Lung (tissue), 11 donors: ENCODE measurements at regions not wholly inside any gene's neighbourhood (a gene's known extent, or its start where the extent isn't known, plus 50 kb on each side); places are given as distances from the start of the nearest gene placed in this dataset.

Experiments used
- ATAC-seq: fragments of 200-7000 bp; cut with Tn5 transposase; one replicate; pipeline ENCODE4 v1.9.1; 2020; ENCODE audit warnings: moderate number of reproducible peaks; ENCODE audit not compliant: insufficient read depth, low FRiP score
- DNase-seq, 3 donors: peaks; one replicate each; pipeline ENCODE4 v3.0.0-alpha.2; 2013 to 2017
- H3K27ac ChIP-seq, 2 donors: one replicate each; pipeline ENCODE4 v1.5.1; 2013; ENCODE audit warnings: mild to moderate bottlenecking in 2 of 2, moderate library complexity in 2 of 2, control low read depth in 1 of 2, inconsistent platforms in 1 of 2, low read depth in 1 of 2, low read length in 1 of 2
- H3K27me3 ChIP-seq, 3 donors: one replicate each; pipeline ENCODE4 v1.5.1; 2013; ENCODE audit warnings: low read length in 2 of 3; ENCODE audit not compliant: control insufficient read depth in 3 of 3, insufficient read depth in 3 of 3
- H3K36me3 ChIP-seq, 4 donors: one replicate each; pipeline ENCODE4 v1.5.1; 2013; ENCODE audit warnings: low read length in 4 of 4, mild to moderate bottlenecking in 1 of 4, moderate library complexity in 1 of 4; ENCODE audit not compliant: control insufficient read depth in 4 of 4, insufficient read depth in 4 of 4
- H3K4me1 ChIP-seq, 5 donors: one replicate each; pipeline ENCODE4 v1.5.1; 2013; ENCODE audit warnings: low read length in 5 of 5, mild to moderate bottlenecking in 2 of 5, moderate library complexity in 1 of 5; ENCODE audit not compliant: control insufficient read depth in 5 of 5, insufficient read depth in 5 of 5
- H3K4me3 ChIP-seq: one replicate; pipeline ENCODE4 v1.5.1; 2013; ENCODE audit warnings: mild to moderate bottlenecking, control low read depth, moderate library complexity
- H3K9ac ChIP-seq, 2 donors: one replicate each; pipeline ENCODE4 v1.5.1; 2013; ENCODE audit warnings: low read length in 2 of 2, control low read depth in 1 of 2; ENCODE audit not compliant: insufficient read depth in 1 of 2
- H3K9me3 ChIP-seq, 4 donors: one replicate each; pipeline ENCODE4 v1.5.1; 2013; ENCODE audit warnings: low read length in 3 of 4, mild to moderate bottlenecking in 1 of 4, moderate library complexity in 1 of 4; ENCODE audit not compliant: control insufficient read depth in 4 of 4, insufficient read depth in 3 of 4
- CTCF ChIP-seq: IDR thresholded peaks from 2 replicates; pipeline ENCODE4 v1.5.1; 2012; ENCODE audit warnings: mild to moderate bottlenecking; ENCODE audit errors: control extremely low read depth, extremely low read depth
- WGBS, 2 donors: extraction: QIAGEN DNeasy Blood & Tissue Kit; methylation state at CpG; one replicate each; pipeline ENCODE4 v1.1.7; 2013; 5-methylcytosine and 5-hydroxymethylcytosine counted together
- donor health status: control.
- donor health status: control.
- donor health status: Bipolar disorder and iron deficiency.
- donor health status: healthy.
- donor health status: DM: yes; HTN: yes; CAD: no.

- Histone ChIP-seq H3K27me3 (no peaks in the 10 kb centered on the region), H3K36me3 (no peaks in the 10 kb centered on the region), H3K4me3 (no peak overlapping the region), H3K9me3 (peaks cover 0 to 2% (median 0%) of the 10 kb centered on the region in 4 donors), H3K4me1 (peaks cover 0 to 3% (median 0%) of the 10 kb centered on the region in 5 donors), H3K9ac (no peak overlapping the region), H3K27ac (no peak overlapping the region)
- TF ChIP-seq CTCF, result no peak
- 70 to 71% methylated on average over 7 of the region's 7 CpGs for WGBS, 2 donors
- no peak for DNase-seq
- no peak for ATAC-seq
Observed at GRCh38 chr2:58906081-58906645, 665.0 kb upstream of the FANCL start.

- no peak overlapping the region for H3K4me3 ChIP-seq
- DNase-seq, result no peak
- no peak for ATAC-seq
- H3K27me3 ChIP-seq, result no peaks in the 10 kb centered on the region
- H3K27ac ChIP-seq, result no peak overlapping the region
- peaks cover 0 to 5% (median 0%) of the 10 kb centered on the region in 4 donors for H3K9me3 ChIP-seq
- no peaks in the 10 kb centered on the region for H3K36me3 ChIP-seq
- no peak for TF ChIP-seq CTCF
- H3K9ac ChIP-seq, result no peak overlapping the region
- H3K4me1 ChIP-seq, result peaks cover 0 to 3% (median 0%) of the 10 kb centered on the region in 5 donors
- WGBS, 2 donors, result 65 to 87% methylated on average over 1 of the region's 1 CpG
Observed at GRCh38 chr2:58904095-58904494, 663.0 kb upstream of the FANCL start.

DNA sequence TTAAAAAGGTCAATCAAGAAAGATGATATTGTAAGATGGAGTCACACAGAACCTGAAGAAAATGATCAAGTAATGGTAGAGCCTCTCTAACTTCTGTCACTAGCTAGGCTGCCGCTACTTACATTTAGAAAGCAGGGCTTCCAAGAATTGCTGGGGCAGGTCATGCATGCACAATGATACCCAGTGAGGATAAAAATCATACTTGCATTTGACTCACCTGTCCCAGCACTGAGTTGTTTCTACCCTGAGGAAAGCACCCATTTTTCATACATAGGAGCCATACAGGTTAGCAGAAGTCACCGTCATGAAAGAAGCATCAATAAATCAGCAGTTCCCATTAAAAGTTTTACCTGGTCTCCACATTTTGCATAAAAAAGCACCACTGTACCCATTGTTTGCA is 662.3 kb upstream of the FANCL start:
- DNase-seq, result no peak
- no peak overlapping the region for H3K4me3 ChIP-seq
- no peak for TF ChIP-seq CTCF
- H3K36me3 ChIP-seq, result no peaks in the 10 kb centered on the region
- no peak overlapping the region for H3K9ac ChIP-seq
- peaks cover 0 to 5% (median 0%) of the 10 kb centered on the region in 4 donors for H3K9me3 ChIP-seq
- no peak overlapping the region for H3K27ac ChIP-seq
- H3K27me3 ChIP-seq, result no peaks in the 10 kb centered on the region
- ATAC-seq, result no peak
- 90 to 93% methylated on average over 2 of the region's 2 CpGs for WGBS, 2 donors
- H3K4me1 ChIP-seq, result no peaks in the 10 kb centered on the region
